ENCODE measurements at regions not wholly inside any gene's neighbourhood (a gene's known extent, or its start where the extent isn't known, plus 50 kb on each side); places are given as distances from the start of the nearest gene placed in this dataset.

GRCh38 chr10:129332476-129332875, 134.6 kb upstream of the MGMT start:
- TF ChIP-seq EZH2 (IDR thresholded peaks at IDR 0.05; ENCODE audit: borderline replicate concordance, insufficient read depth, low read length, poor library complexity, severe bottlenecking) (no peak), REST (IDR thresholded peaks at IDR 0.05; ENCODE audit: borderline replicate concordance) (no peak), EP300 (conservative IDR thresholded peaks at IDR 0.05; ENCODE audit: poor library complexity, severe bottlenecking) (no peak), POLR2AphosphoS5 (IDR thresholded peaks at IDR 0.05) (no peak), CTCF (IDR thresholded peaks at IDR 0.05; ENCODE audit: poor library complexity, severe bottlenecking) (peak; percentile 26)
